ENCODE measurements at regions not wholly inside any gene's neighbourhood (a gene's known extent, or its start where the extent isn't known, plus 50 kb on each side); places are given as distances from the start of the nearest gene placed in this dataset.
"Not testable (repeated sequence)": the region's sequence is repeated elsewhere in the genome, so short reads cannot be mapped to it uniquely, and the experiment has no call there.

DNA sequence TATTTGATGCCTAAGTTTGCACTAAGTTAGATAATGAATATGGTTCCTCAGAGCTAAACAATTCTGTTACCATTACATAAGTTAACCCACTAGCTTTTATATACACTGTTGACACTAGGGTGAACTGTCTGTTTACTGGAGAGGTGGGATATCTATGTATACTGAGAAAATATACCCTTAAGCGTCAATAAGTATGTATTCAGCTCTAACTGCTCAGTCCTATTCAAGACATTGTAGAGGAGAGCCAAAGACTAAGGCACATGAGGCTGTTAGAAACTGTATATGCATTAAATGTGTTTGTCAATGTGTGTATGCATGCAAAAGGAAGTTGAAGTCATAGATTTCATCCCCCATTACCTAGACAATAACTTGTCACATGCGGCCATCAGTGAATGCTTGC, 710.0 kb downstream of the TDRD15 start:
- H3K9me3 ChIP-seq (ENCODE audit: insufficient read depth, low read length) = no peaks in the 10 kb centered on the region
- TF ChIP-seq YY1 (IDR thresholded peaks at IDR 0.05; ENCODE audit: insufficient read depth, insufficient read length) (no peak), SUZ12 (IDR thresholded peaks at IDR 0.05; ENCODE audit: extremely low read depth, insufficient read depth, insufficient read length) (no peak), ZNF274 (IDR thresholded peaks at IDR 0.05; ENCODE audit: low read depth, low read length) (no peak)
- no peaks in the 10 kb centered on the region for H3K27me3 ChIP-seq (ENCODE audit: insufficient read depth, insufficient read length)
- no peaks in the 10 kb centered on the region for H3K36me3 ChIP-seq (ENCODE audit: insufficient read depth, insufficient read length, low read length)
- H3K4me1 ChIP-seq (ENCODE audit: insufficient read depth, insufficient read length) = no peaks in the 10 kb centered on the region
- H3K9ac ChIP-seq (ENCODE audit: insufficient read length, low read depth) = no peak overlapping the region
- DNase-seq (ENCODE audit: low read depth, low spot score) = no peak
- no peak overlapping the region for H3K4me3 ChIP-seq (ENCODE audit: insufficient read length, low read depth)

DNA sequence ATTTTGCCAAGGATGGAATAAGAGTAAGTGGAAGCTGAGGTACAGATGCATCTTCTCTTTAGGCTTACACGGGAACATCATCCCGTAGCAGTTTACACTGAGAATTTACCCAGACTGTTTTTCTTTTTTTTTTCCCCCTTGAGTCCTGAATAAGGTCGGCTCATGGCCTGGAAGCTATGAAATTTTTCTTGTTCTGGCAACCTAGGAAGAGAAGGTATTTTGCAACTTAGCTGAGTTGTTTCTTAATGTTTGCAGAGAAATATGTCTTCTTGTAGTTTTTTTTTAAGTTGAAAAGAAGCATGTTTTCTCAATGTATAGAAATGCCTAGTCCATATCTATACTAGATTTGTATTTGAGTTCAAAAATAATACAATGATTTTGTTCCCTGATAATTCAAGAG, 712.5 kb downstream of the TDRD15 start:
- no peak for DNase-seq (ENCODE audit: low read depth, low spot score)
- Histone ChIP-seq H3K9ac (ENCODE audit: insufficient read length, low read depth) (no peak overlapping the region), H3K4me3 (ENCODE audit: insufficient read length, low read depth) (no peak overlapping the region), H3K4me1 (ENCODE audit: insufficient read depth, insufficient read length) (no peaks in the 10 kb centered on the region), H3K9me3 (ENCODE audit: insufficient read depth, low read length) (no peaks in the 10 kb centered on the region), H3K27me3 (ENCODE audit: insufficient read depth, insufficient read length) (no peaks in the 10 kb centered on the region), H3K36me3 (ENCODE audit: insufficient read depth, insufficient read length, low read length) (no peaks in the 10 kb centered on the region)
- TF ChIP-seq SUZ12 (IDR thresholded peaks at IDR 0.05; ENCODE audit: extremely low read depth, insufficient read depth, insufficient read length) (no peak), ZNF274 (IDR thresholded peaks at IDR 0.05; ENCODE audit: low read depth, low read length) (no peak), YY1 (IDR thresholded peaks at IDR 0.05; ENCODE audit: insufficient read depth, insufficient read length) (no peak)

DNA sequence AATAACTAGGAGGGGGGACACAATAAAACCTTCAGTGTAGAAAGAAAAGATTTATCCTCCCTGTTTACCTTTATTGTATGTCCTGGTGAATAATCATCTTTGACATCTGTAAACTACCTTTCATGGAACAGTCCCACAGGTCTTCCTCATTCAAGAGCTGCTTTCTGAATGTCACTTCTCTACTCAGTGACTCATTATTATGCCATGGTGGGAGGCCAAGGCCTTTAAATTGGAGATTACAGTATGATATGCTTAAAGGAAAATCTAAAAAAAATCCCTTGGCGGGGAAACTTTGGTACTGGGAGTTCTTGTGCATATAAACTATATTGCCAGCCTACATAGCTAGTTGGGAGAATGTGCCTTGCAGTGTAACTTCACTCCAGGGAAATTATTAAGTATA, 713.0 kb downstream of the TDRD15 start:
- no peaks in the 10 kb centered on the region for H3K9me3 ChIP-seq (ENCODE audit: insufficient read depth, low read length)

DNA sequence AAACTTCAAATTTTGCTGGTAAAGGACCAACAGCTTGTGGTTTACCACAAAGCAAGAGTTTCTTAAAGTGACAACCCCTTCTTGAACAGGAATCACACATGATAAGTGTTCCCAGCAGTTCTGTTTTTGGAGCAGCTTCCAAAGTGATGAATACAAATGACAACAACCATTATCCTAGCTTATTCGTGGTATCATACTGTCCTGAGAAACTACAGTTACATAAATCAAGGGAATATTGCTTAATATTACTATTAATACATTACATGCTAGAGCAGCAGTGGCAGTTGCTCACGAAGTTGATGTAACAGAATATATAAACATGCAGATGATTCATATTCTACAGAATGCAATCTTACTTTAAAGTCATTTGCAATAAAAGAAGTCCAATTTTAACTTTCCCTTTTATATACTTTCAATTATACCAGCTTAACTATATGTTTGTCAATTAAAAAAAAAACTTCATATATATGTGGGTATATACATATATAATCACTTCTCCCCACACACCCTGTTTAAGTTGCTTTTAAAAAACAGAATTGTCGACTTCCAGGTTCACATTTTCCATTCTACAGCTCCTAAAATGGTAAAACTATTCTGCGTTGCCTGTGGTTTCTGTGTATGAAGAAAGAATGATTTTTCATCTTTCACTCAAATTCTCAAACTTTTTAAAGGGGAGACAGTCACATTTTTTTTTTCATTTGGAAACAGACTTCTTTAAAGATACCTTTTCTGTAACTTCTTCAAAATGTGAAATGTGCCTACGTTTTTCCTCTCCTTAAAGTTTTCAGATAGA, 713.6 kb downstream of the TDRD15 start:
- Histone ChIP-seq H3K4me3 (ENCODE audit: insufficient read length, low read depth) (no peak overlapping the region), H3K27me3 (ENCODE audit: insufficient read depth, insufficient read length) (no peaks in the 10 kb centered on the region), H3K9ac (ENCODE audit: insufficient read length, low read depth) (no peak overlapping the region), H3K4me1 (ENCODE audit: insufficient read depth, insufficient read length) (no peaks in the 10 kb centered on the region), H3K9me3 (ENCODE audit: insufficient read depth, low read length) (no peaks in the 10 kb centered on the region), H3K36me3 (ENCODE audit: insufficient read depth, insufficient read length, low read length) (no peaks in the 10 kb centered on the region)
- no peak for DNase-seq (ENCODE audit: low read depth, low spot score)
- TF ChIP-seq SUZ12 (IDR thresholded peaks at IDR 0.05; ENCODE audit: extremely low read depth, insufficient read depth, insufficient read length) (no peak), ZNF274 (IDR thresholded peaks at IDR 0.05; ENCODE audit: low read depth, low read length) (no peak), YY1 (IDR thresholded peaks at IDR 0.05; ENCODE audit: insufficient read depth, insufficient read length) (no peak)

More for the DNA sequence above, 713.0 kb downstream of the TDRD15 start:
- no peaks in the 10 kb centered on the region for H3K36me3 ChIP-seq (ENCODE audit: insufficient read depth, insufficient read length, low read length)
- TF ChIP-seq ZNF274 (IDR thresholded peaks at IDR 0.05; ENCODE audit: low read depth, low read length) = no peak
- no peak for TF ChIP-seq SUZ12 (IDR thresholded peaks at IDR 0.05; ENCODE audit: extremely low read depth, insufficient read depth, insufficient read length)
- TF ChIP-seq YY1 (IDR thresholded peaks at IDR 0.05; ENCODE audit: insufficient read depth, insufficient read length) = no peak
- H3K4me1 ChIP-seq (ENCODE audit: insufficient read depth, insufficient read length) = no peaks in the 10 kb centered on the region
- DNase-seq (ENCODE audit: low read depth, low spot score) = no peak
- no peak overlapping the region for H3K4me3 ChIP-seq (ENCODE audit: insufficient read length, low read depth)
- H3K27me3 ChIP-seq (ENCODE audit: insufficient read depth, insufficient read length) = no peaks in the 10 kb centered on the region
- no peak overlapping the region for H3K9ac ChIP-seq (ENCODE audit: insufficient read length, low read depth)

DNA sequence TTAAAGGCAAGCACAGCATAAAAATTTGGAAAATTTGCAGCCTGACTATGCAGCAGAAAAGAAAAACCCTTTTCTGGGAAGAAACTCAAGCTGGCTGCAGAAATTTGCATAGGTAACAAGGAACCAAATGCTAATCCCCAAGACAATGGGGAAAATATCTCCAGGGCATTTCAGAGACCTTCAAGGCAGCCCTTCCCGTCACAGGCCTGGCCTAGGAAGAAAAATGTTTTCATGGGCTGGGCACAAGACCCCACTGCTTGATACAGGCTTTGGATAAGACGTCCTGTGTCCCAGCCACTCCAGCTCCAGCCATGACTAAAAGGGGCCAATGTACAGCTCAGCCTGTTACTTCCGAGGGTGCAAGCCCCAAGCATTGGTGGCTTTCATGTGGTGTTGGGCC, 717.6 kb downstream of the TDRD15 start:
- no peaks in the 10 kb centered on the region for H3K4me1 ChIP-seq (ENCODE audit: insufficient read depth, insufficient read length)
- no peaks in the 10 kb centered on the region for H3K27me3 ChIP-seq (ENCODE audit: insufficient read depth, insufficient read length)
- TF ChIP-seq YY1 (IDR thresholded peaks at IDR 0.05; ENCODE audit: insufficient read depth, insufficient read length) (no peak), SUZ12 (IDR thresholded peaks at IDR 0.05; ENCODE audit: extremely low read depth, insufficient read depth, insufficient read length) (no peak), ZNF274 (IDR thresholded peaks at IDR 0.05; ENCODE audit: low read depth, low read length) (no peak)
- H3K9me3 ChIP-seq (ENCODE audit: insufficient read depth, low read length) = no peaks in the 10 kb centered on the region
- H3K4me3 ChIP-seq (ENCODE audit: insufficient read length, low read depth) = no peak overlapping the region
- H3K36me3 ChIP-seq (ENCODE audit: insufficient read depth, insufficient read length, low read length) = no peaks in the 10 kb centered on the region
- peak; percentile 56 for DNase-seq (ENCODE audit: low read depth, low spot score)
- no peak overlapping the region for H3K9ac ChIP-seq (ENCODE audit: insufficient read length, low read depth)

DNA sequence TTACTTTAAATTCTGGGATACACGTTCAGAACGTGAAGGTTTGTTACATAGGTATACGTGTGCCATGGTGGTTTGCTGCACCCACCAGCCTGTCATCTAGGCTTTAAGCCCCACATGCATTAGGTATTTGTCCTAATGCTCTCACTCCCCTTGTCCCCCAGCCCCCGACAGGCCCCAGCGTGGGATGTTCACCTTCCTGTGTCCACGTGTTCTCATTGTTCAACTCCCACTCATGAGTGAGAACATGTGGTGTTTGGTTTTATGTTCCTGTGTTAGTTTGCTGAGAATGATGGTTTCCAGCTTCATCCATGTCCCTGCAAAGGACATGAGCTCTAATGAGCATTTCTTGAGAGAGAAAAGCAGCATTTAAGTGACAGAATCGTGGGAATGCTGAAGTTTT, 726.6 kb downstream of the TDRD15 start:
- not testable (repeated sequence) for H3K9ac ChIP-seq (ENCODE audit: insufficient read length, low read depth); H3K36me3 ChIP-seq (ENCODE audit: insufficient read depth, insufficient read length, low read length); H3K4me1 ChIP-seq (ENCODE audit: insufficient read depth, insufficient read length); H3K9me3 ChIP-seq (ENCODE audit: insufficient read depth, low read length); H3K27me3 ChIP-seq (ENCODE audit: insufficient read depth, insufficient read length); DNase-seq (ENCODE audit: low read depth, low spot score); H3K4me3 ChIP-seq (ENCODE audit: insufficient read length, low read depth)

DNA sequence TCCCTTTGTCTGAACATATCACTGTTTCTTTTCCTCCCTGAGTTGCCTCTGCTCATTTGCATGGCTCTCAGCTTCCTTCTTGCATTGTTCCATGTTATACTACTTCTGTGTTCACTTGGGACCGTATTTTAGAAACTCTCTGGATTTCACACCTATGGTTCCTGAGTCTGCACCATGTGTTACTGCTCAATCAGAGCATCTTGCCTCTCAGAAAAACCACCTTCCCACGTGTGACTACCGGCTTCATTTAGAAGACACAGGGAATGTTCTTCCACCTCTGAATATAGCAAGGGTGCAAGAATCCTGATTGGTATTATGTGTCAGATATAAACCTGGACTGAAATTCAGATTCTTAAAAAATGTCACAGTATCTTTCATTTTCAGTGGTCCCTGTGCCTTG, 731.2 kb downstream of the TDRD15 start:
- H3K9me3 ChIP-seq (ENCODE audit: insufficient read depth, low read length) = no peaks in the 10 kb centered on the region
- H3K36me3 ChIP-seq (ENCODE audit: insufficient read depth, insufficient read length, low read length) = no peaks in the 10 kb centered on the region
- DNase-seq (ENCODE audit: low read depth, low spot score) = no peak
- H3K9ac ChIP-seq (ENCODE audit: insufficient read length, low read depth) = no peak overlapping the region
- H3K4me3 ChIP-seq (ENCODE audit: insufficient read length, low read depth) = no peak overlapping the region
- H3K27me3 ChIP-seq (ENCODE audit: insufficient read depth, insufficient read length) = no peaks in the 10 kb centered on the region
- TF ChIP-seq YY1 (IDR thresholded peaks at IDR 0.05; ENCODE audit: insufficient read depth, insufficient read length) (no peak), SUZ12 (IDR thresholded peaks at IDR 0.05; ENCODE audit: extremely low read depth, insufficient read depth, insufficient read length) (no peak), ZNF274 (IDR thresholded peaks at IDR 0.05; ENCODE audit: low read depth, low read length) (no peak)
- H3K4me1 ChIP-seq (ENCODE audit: insufficient read depth, insufficient read length) = no peaks in the 10 kb centered on the region
